Common myeloid progenitor, CD34-positive (primary cell): ENCODE measurements at regions not wholly inside any gene's neighbourhood (a gene's known extent, or its start where the extent isn't known, plus 50 kb on each side); places are given as distances from the start of the nearest gene placed in this dataset.

Experiments used
- CTCF ChIA-PET: fragments of 350-600 bp; sonication (Branson Sonifier 250); formaldehyde crosslinking; loops from one replicate; lab custom pipeline; 2021; ENCODE audit warnings: antibody characterized with exemption; lab: Charles Lee
- POLR2A ChIA-PET: fragments of 350-600 bp; sonication (Branson Sonifier 250); formaldehyde crosslinking; loops from one replicate; lab custom pipeline; 2021; ENCODE audit warnings: antibody characterized with exemption; lab: Charles Lee
- DNase-seq, 3 donors: peaks; one replicate each; pipeline versions ENCODE4 v3.0.0 to v3.0.0-alpha.2; 2013
- H3K27ac ChIP-seq, 2 experiments: 1 replicate in 1 of 2; 2 replicates in 1 of 2; pipeline ENCODE4 v1.7.0; 2013; ENCODE audit warnings: inconsistent platforms in 2 of 2, low read length in 2 of 2, mild to moderate bottlenecking in 2 of 2, low read depth in 1 of 2, moderate library complexity in 1 of 2; ENCODE audit not compliant: severe bottlenecking in 2 of 2, insufficient read depth in 1 of 2, poor library complexity in 1 of 2
- H3K27me3 ChIP-seq, 5 experiments: replicated peaks in 2 of 5; 1 replicate in 3 of 5; 2 replicates in 2 of 5; pipeline versions ENCODE4 v1.6.1 to v1.7.0; 2013; ENCODE audit warnings: low read length in 4 of 5, mild to moderate bottlenecking in 2 of 5, moderate library complexity in 2 of 5, inconsistent platforms in 1 of 5; ENCODE audit not compliant: insufficient read depth in 5 of 5, control insufficient read depth in 4 of 5
- H3K36me3 ChIP-seq, 4 experiments: 1 replicate in 2 of 4; 2 replicates in 2 of 4; pipeline versions ENCODE4 v1.6.1 to v1.7.0; 2013; ENCODE audit warnings: low read length in 3 of 4, control low read depth in 1 of 4, mild to moderate bottlenecking in 1 of 4; ENCODE audit not compliant: control insufficient read depth in 4 of 4, insufficient read depth in 4 of 4
- H3K4me1 ChIP-seq, 4 experiments: 1 replicate in 3 of 4; 2 replicates in 1 of 4; pipeline versions ENCODE4 v1.6.1 to v1.7.1; 2013; ENCODE audit warnings: low read length in 3 of 4, mild to moderate bottlenecking in 3 of 4, control low read depth in 1 of 4, inconsistent platforms in 1 of 4, moderate library complexity in 1 of 4; ENCODE audit not compliant: control insufficient read depth in 4 of 4, insufficient read depth in 4 of 4; ENCODE audit errors: control extremely low read depth in 1 of 4
- H3K4me3 ChIP-seq, 7 experiments: 1 replicate in 4 of 7; 2 replicates in 3 of 7; pipeline versions ENCODE4 v1.5.1 to v1.7.0; 2013; ENCODE audit warnings: mild to moderate bottlenecking in 7 of 7, low read length in 6 of 7, moderate library complexity in 6 of 7, inconsistent platforms in 2 of 7, low read depth in 2 of 7, control low read depth in 1 of 7; ENCODE audit not compliant: insufficient read depth in 4 of 7, control insufficient read depth in 1 of 7; ENCODE audit errors: extremely low read depth in 1 of 7
- H3K9me3 ChIP-seq, 5 experiments: 1 replicate in 4 of 5; 2 replicates in 1 of 5; pipeline versions ENCODE4 v1.6.1 to v1.7.1; 2013; ENCODE audit warnings: low read length in 4 of 5, mild to moderate bottlenecking in 2 of 5, inconsistent platforms in 1 of 5, low read depth in 1 of 5, moderate library complexity in 1 of 5; ENCODE audit not compliant: control insufficient read depth in 4 of 5, insufficient read depth in 2 of 5; ENCODE audit errors: control extremely low read depth in 1 of 5
- WGBS: methylation state at CpG from one replicate; pipeline ENCODE4 v1.1.5; 2013; ENCODE audit not compliant: insufficient coverage; 5-methylcytosine and 5-hydroxymethylcytosine counted together

- Histone ChIP-seq H3K9me3 (peaks cover 0 to 2% (median 0%) of the 10 kb centered on the region in 5 experiments), H3K27ac (no peak overlapping the region), H3K36me3 (no peaks in the 10 kb centered on the region), H3K27me3 (peaks cover 0 to 5% (median 3%) of the 10 kb centered on the region in 5 experiments), H3K4me3 (no peak overlapping the region), H3K4me1 (no peaks in the 10 kb centered on the region)
- 100% methylated on average over 2 of the region's 2 CpGs for WGBS
- CTCF ChIA-PET = no interaction called here
- DNase-seq = no peak
- POLR2A ChIA-PET = no interaction called here
Measured at GRCh38 chr10:83926606-83927005, 212.7 kb upstream of the GHITM start.

GRCh38 chr10:83927166-83927565 lies 212.1 kb upstream of the GHITM start:
- peaks cover 0 to 5% (median 3%) of the 10 kb centered on the region in 5 experiments for H3K27me3 ChIP-seq
- H3K4me3 ChIP-seq = no peak overlapping the region
- ChIA-PET CTCF (no interaction called here), POLR2A (no interaction called here)
- DNase-seq = no peak
- no peaks in the 10 kb centered on the region for H3K4me1 ChIP-seq
- H3K9me3 ChIP-seq = peaks cover 0 to 2% (median 0%) of the 10 kb centered on the region in 5 experiments
- no peaks in the 10 kb centered on the region for H3K36me3 ChIP-seq
- WGBS = 94% methylated on average over 2 of the region's 2 CpGs
- no peak overlapping the region for H3K27ac ChIP-seq

- no peak for DNase-seq
- H3K9me3 ChIP-seq = peaks cover 0 to 2% (median 0%) of the 10 kb centered on the region in 5 experiments
- H3K4me1 ChIP-seq = no peaks in the 10 kb centered on the region
- ChIA-PET POLR2A (no interaction called here), CTCF (no interaction called here)
- H3K27ac ChIP-seq = no peak overlapping the region
- H3K27me3 ChIP-seq = peaks cover 0 to 3% (median 0%) of the 10 kb centered on the region in 5 experiments
- H3K36me3 ChIP-seq = no peaks in the 10 kb centered on the region
- no peak overlapping the region for H3K4me3 ChIP-seq
- WGBS = 77% methylated on average over 3 of the region's 3 CpGs
Measured at GRCh38 chr10:83929399-83929798, 209.9 kb upstream of the GHITM start.

GRCh38 chr10:83931669-83932068 lies 207.6 kb upstream of the GHITM start:
- Histone ChIP-seq H3K4me1 (no peaks in the 10 kb centered on the region), H3K27me3 (peaks cover 0 to 1% (median 0%) of the 10 kb centered on the region in 5 experiments), H3K4me3 (no peak overlapping the region), H3K27ac (no peak overlapping the region), H3K9me3 (no peaks in the 10 kb centered on the region), H3K36me3 (no peaks in the 10 kb centered on the region)
- DNase-seq = no peak
- WGBS = 79% methylated on average over 3 of the region's 3 CpGs
- CTCF ChIA-PET = no interaction called here
- POLR2A ChIA-PET = no interaction called here

- peaks cover 0 to 1% (median 0%) of the 10 kb centered on the region in 5 experiments for H3K27me3 ChIP-seq
- CTCF ChIA-PET = no interaction called here
- H3K9me3 ChIP-seq = no peaks in the 10 kb centered on the region
- no peak for DNase-seq
- H3K4me1 ChIP-seq = no peaks in the 10 kb centered on the region
- no peak overlapping the region for H3K4me3 ChIP-seq
- H3K36me3 ChIP-seq = no peaks in the 10 kb centered on the region
- no peak overlapping the region for H3K27ac ChIP-seq
- POLR2A ChIA-PET = no interaction called here
- 100% methylated on average over 2 of the region's 2 CpGs for WGBS
Measured at GRCh38 chr10:83932245-83932644, 207.1 kb upstream of the GHITM start.

GRCh38 chr10:83934062-83934461 lies 205.2 kb upstream of the GHITM start:
- H3K4me1 ChIP-seq = no peaks in the 10 kb centered on the region
- ChIA-PET POLR2A (no interaction called here), CTCF (no interaction called here)
- H3K36me3 ChIP-seq = no peaks in the 10 kb centered on the region
- DNase-seq = no peak
- H3K4me3 ChIP-seq = no peak overlapping the region
- no peaks in the 10 kb centered on the region for H3K9me3 ChIP-seq
- H3K27ac ChIP-seq = no peak overlapping the region
- H3K27me3 ChIP-seq = peaks cover 0 to 5% (median 0%) of the 10 kb centered on the region in 5 experiments
- 100% methylated on average over 3 of the region's 3 CpGs for whole genome bisulfite sequencing

GRCh38 chr10:83934641-83935338 lies 204.5 kb upstream of the GHITM start:
- H3K4me3 ChIP-seq = no peak overlapping the region
- H3K27me3 ChIP-seq = peaks cover 0 to 5% (median 0%) of the 10 kb centered on the region in 5 experiments
- H3K4me1 ChIP-seq = no peaks in the 10 kb centered on the region
- H3K9me3 ChIP-seq = no peaks in the 10 kb centered on the region
- POLR2A ChIA-PET = no interaction called here
- WGBS = 93% methylated on average over 5 of the region's 5 CpGs
- H3K27ac ChIP-seq = no peak overlapping the region
- H3K36me3 ChIP-seq = no peaks in the 10 kb centered on the region
- no peak for DNase-seq
- CTCF ChIA-PET = no interaction called here
